VCaP (cell line): ENCODE measurements at regions not wholly inside any gene's neighbourhood (a gene's known extent, or its start where the extent isn't known, plus 50 kb on each side); places are given as distances from the start of the nearest gene placed in this dataset.

Experiments
- H3K27ac ChIP-seq: fragments of 450-650 bp; 2 replicates; pipeline ENCODE4 v1.5.1; 2017
- TF ChIP-seq, protein P1 (sequence below): fragments of 450-650 bp; conservative IDR thresholded peaks from 2 replicates; pipeline ENCODE4 v1.5.1; 2017; ENCODE audit warnings: mild to moderate bottlenecking, moderate library complexity

DNA sequence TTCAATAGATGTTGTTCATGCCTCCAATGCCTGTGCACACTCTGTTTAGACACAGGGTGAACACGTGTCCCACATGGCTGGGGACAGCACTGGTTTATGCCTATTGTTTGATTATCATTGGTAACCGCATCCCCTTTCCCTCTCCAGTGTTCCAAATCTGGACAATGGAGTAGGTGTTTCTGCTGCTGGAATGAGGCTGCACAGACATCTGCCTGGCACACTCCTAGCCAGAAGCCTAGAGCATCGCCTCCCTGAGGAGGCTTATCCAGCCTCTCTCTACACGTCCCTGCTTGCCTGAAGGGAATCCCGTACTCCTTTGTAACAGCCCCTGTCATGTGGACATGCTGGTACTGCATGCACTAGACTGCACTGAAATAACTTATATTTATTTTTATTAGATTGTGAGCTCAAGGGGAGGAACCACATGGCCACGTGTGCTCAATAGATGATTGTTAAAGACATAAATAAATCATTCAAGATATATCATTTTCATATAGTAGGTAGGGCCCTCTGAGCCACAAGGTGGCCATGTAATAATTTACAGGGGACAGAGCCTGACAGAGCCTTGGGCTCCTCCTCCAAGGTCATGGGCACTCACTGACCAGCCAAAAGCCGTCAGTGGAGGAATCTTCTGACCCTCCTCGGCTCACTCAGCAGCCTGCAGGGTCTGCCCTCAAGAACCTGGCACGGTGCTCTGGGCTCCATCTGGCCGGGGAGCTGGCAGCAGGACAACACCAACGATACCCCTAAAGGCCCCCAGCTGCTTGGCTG lies 310.9 kb upstream of the ZNF32 start:
- TF ChIP-seq, protein P1, sequence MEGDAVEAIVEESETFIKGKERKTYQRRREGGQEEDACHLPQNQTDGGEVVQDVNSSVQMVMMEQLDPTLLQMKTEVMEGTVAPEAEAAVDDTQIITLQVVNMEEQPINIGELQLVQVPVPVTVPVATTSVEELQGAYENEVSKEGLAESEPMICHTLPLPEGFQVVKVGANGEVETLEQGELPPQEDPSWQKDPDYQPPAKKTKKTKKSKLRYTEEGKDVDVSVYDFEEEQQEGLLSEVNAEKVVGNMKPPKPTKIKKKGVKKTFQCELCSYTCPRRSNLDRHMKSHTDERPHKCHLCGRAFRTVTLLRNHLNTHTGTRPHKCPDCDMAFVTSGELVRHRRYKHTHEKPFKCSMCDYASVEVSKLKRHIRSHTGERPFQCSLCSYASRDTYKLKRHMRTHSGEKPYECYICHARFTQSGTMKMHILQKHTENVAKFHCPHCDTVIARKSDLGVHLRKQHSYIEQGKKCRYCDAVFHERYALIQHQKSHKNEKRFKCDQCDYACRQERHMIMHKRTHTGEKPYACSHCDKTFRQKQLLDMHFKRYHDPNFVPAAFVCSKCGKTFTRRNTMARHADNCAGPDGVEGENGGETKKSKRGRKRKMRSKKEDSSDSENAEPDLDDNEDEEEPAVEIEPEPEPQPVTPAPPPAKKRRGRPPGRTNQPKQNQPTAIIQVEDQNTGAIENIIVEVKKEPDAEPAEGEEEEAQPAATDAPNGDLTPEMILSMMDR = no peak
- no peak overlapping the region for H3K27ac ChIP-seq

DNA sequence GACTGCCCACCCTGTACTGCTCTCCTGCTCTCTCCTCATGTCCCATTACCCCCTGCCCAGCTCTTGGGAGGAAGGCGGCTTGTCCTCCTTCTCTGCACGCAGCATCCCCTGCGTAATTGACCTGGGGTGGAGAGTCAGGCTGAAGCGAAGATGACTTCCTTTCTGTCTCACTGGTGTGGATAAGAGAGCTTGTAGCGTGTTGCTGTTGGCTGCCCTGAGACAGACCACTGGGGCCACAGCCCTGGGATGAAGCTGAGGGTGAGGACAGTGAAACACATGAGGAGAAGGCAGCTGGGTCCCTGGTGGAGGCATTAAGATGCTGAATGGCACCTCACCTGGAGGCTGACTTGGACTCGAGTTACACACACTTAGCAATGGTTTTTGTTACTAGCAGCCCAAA lies 310.3 kb upstream of the ZNF32 start:
- TF ChIP-seq, protein P1 = no peak
- H3K27ac ChIP-seq = no peak overlapping the region

DNA sequence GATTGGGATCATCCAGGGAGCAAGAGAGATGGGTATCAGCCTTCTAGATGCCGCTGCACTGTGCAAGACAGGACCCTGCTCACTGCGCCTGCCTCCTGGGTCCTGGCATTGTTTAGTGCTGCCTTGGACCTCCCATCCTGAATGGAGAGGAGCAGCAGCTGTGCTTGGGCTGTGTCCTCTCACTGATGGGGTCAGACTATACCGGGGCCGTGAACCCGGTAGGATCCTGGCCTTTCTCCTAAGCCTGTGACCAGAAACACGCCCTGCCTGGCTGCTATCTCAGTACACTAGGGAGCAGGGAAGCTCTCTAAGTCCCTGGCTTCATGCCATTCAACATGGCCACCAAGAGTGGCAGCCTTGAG lies 309.4 kb upstream of the ZNF32 start:
- TF ChIP-seq, protein P1 = no peak
- no peak overlapping the region for H3K27ac ChIP-seq

DNA sequence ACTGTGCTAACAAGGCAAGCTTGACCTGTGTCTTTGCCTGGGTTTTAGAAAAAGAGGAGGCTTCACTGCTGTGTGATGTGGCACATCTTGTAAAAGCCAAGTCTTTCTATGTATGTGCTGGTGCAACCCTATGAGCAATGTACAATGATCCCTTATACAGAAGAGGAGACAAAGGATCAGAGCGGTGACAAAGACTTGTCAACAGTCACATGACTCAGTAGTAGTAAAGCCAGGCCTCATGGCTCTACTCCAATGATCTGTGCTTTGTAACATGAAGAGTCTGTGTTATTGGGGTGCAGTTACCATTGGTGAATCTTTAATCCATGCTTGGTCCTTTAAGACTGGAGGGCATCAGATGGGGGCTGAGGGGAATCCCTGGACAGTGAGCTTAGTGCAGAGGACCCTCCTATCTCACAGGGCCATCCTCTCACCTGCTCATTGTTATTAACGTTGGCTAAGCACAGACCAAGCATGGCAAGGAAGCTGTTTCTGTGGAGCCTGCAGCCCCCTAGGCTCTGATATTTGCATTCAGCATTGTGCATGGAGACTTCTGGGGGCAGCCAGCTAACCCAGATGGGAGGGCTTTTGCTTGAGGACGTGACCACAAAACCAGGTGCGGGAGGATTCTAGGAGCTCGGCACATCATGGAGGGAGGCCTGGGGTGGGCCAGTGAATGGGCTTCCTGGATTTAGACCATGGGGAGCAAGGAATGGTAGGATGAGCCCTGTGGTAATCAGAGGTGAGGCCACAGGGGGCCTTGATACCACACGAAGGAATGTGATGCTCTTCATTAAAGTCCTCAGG lies 308.8 kb upstream of the ZNF32 start:
- TF ChIP-seq, protein P1 = no peak
- H3K27ac ChIP-seq = no peak overlapping the region

DNA sequence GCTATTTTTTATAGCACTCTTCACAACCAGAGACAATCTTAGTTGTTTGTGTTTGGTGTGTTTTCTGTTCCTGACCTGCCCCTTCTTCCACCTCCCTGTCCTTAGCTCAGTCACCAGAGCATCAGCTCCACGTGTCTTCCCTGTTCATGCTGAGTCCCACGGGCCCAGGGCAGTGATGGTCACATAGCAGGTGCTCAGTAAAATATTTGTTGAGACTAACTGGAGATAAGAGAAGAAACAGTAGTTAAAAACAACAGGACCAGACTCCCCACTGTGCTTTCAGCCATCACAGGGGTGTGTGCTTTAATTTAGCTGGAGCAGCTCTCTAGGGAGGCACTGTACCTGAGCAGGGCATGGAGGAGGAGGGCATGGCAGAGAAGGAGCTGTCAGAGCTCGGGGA lies 307.3 kb upstream of the ZNF32 start:
- TF ChIP-seq, protein P1 = no peak
- no peak overlapping the region for H3K27ac ChIP-seq

DNA sequence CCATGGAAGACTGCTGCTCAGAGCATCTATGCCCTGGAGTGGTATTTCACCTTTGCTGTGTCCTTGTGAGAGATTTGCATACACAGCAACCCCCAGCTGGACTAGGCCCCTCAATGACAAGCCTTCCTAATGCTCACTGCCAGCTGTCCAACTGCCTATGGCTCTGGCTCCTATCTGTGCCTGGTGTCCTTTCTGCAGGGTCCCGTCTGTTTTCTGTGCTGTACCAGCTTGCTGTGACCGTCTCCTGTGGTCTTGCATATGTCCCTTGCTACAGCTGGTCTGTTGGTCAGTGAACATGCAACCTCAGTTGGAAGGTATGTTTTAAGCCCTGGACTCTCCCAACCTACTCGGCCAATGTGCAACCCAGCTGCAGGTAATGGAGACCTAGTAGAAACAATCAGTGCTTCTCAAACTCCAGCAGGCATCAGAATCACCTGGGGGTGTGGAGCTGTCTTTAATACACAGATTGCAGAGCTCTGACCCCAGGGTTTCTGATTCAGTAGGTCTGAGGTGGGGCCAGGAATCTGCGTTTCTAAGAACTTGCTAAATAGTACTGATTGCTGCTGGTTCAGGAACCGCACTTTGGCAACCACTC lies 306.4 kb upstream of the ZNF32 start:
- TF ChIP-seq, protein P1 = no peak
- no peak overlapping the region for H3K27ac ChIP-seq

DNA sequence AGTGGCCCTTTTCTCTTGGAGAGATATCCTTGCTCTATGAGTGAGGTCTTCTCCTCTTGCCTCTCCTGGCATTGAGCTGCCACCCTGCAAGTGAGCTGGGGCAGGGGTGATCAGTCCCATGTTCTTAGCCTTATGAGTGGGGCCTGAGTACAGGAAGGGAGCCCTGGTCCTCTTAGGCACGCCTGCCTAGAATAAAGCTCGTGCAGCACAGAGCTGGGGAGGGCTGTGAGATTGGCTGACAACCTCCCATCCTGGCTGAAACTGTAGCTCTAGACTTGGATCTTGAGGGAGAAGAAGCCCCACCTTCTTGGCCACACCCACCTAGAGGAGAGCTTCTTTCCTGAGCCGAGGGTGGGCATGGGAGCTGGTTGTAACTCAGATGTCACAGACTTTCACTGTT lies 305.0 kb upstream of the ZNF32 start:
- H3K27ac ChIP-seq = no peak overlapping the region
- TF ChIP-seq, protein P1 = no peak
